Neural progenitor cell (in vitro differentiated cells): ENCODE measurements at regions not wholly inside any gene's neighbourhood (a gene's known extent, or its start where the extent isn't known, plus 50 kb on each side); places are given as distances from the start of the nearest gene placed in this dataset.
A peak's percentile ranks its signal among the peaks of the same experiment; 100 is the strongest.

ENCODE experiments used
- DNase-seq: peaks from one replicate; pipeline ENCODE4 v3.0.0-alpha.2; 2016; ENCODE audit warnings: low spot score
- H2AFZ ChIP-seq: fragments of 200-600 bp; sonication (generic); replicated peaks from 2 replicates; pipeline ENCODE4 v1.6.1; 2016; ENCODE audit warnings: antibody characterized with exemption
- H3F3A ChIP-seq: fragments of 200-600 bp; sonication (generic); 2 replicates; pipeline ENCODE4 v1.6.1; 2016; ENCODE audit warnings: antibody characterized with exemption, low read depth
- H3K27ac ChIP-seq: fragments of 200-600 bp; sonication (generic); 2 replicates; pipeline ENCODE4 v1.5.1; 2016; ENCODE audit warnings: mild to moderate bottlenecking
- H3K27me3 ChIP-seq: fragments of 200-600 bp; sonication (generic); 2 replicates; pipeline ENCODE4 v1.6.1; 2016; ENCODE audit warnings: mild to moderate bottlenecking, moderate library complexity
- H3K36me3 ChIP-seq: fragments of 200-600 bp; sonication (generic); 2 replicates; pipeline ENCODE4 v1.5.1; 2016
- H3K4me1 ChIP-seq: fragments of 200-600 bp; sonication (generic); 2 replicates; pipeline ENCODE4 v1.6.1; 2016; ENCODE audit warnings: mixed run types
- H3K4me2 ChIP-seq: fragments of 200-600 bp; sonication (generic); 2 replicates; pipeline ENCODE4 v1.6.1; 2016
- H3K4me3 ChIP-seq: fragments of 200-600 bp; sonication (generic); 2 replicates; pipeline ENCODE4 v1.5.1; 2016
- H3K79me2 ChIP-seq: fragments of 200-600 bp; sonication (generic); 2 replicates; pipeline ENCODE4 v1.6.1; 2016; ENCODE audit warnings: low read depth
- H3K9ac ChIP-seq: fragments of 200-600 bp; sonication (generic); 2 replicates; pipeline ENCODE4 v1.6.1; 2016
- H3K9me3 ChIP-seq: fragments of 200-600 bp; sonication (generic); 2 replicates; pipeline ENCODE4 v1.5.1; 2016; ENCODE audit warnings: low read depth
- H4K20me1 ChIP-seq: fragments of 200-600 bp; sonication (generic); 2 replicates; pipeline ENCODE4 v1.6.1; 2016; ENCODE audit warnings: low read depth
- H3K27ac Mint-ChIP-seq: 3 replicates; pipeline ENCODE4 v1.8.0; 2021; ENCODE audit warnings: mixed read lengths
- H3K27me3 Mint-ChIP-seq: 2 replicates; pipeline ENCODE4 v1.8.0; 2022; ENCODE audit warnings: low read depth, mild to moderate bottlenecking, inconsistent platforms, moderate library complexity, mixed read lengths; ENCODE audit not compliant: insufficient read depth
- H3K36me3 Mint-ChIP-seq: 3 replicates; pipeline ENCODE4 v1.8.0; 2021; ENCODE audit warnings: mixed read lengths
- H3K4me1 Mint-ChIP-seq: 3 replicates; pipeline ENCODE4 v1.8.0; 2021; ENCODE audit warnings: mixed read lengths
- H3K4me3 Mint-ChIP-seq: 3 replicates; pipeline ENCODE4 v1.8.0; 2021; ENCODE audit warnings: mild to moderate bottlenecking, moderate library complexity, mixed read lengths
- H3K9me3 Mint-ChIP-seq: 3 replicates; pipeline ENCODE4 v1.8.0; 2020; ENCODE audit warnings: mixed read lengths
- EZH2 ChIP-seq: fragments of 200-600 bp; sonication (generic); IDR thresholded peaks from 2 replicates; pipeline ENCODE4 v1.6.1; 2017; ENCODE audit warnings: antibody characterized with exemption, mild to moderate bottlenecking, moderate library complexity
- EZH2phosphoT487 ChIP-seq: fragments of 200-600 bp; sonication (generic); IDR thresholded peaks from 2 replicates; pipeline ENCODE4 v1.6.1; 2017; ENCODE audit warnings: antibody characterized with exemption
- TF ChIP-seq, protein P1 (sequence below): fragments of 200-600 bp; sonication (generic); IDR thresholded peaks from 2 replicates; pipeline ENCODE4 v1.5.1; 2017; ENCODE audit warnings: antibody characterized with exemption, mild to moderate bottlenecking

DNA sequence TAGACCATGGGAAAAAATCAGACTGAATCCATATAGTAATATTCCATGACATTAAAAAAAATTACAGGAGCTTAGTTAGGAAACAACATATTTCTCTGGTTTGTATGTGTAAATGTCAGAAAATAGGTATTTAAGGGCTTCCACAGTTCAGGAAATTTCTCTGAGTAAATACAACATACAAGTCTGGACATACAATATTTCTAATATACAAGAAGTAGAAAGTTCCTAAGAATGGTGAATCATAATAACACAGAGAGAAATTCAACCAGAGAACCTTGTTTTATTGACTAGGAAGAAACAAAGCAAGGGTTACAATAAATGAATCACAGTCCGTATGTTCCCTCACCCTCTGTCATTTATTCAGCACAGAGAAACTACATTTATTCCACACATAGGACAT lies 532.7 kb upstream of the FAT3 start:
- H3K9me3 ChIP-seq: no peaks in the 10 kb centered on the region
- DNase-seq: no peak

DNA sequence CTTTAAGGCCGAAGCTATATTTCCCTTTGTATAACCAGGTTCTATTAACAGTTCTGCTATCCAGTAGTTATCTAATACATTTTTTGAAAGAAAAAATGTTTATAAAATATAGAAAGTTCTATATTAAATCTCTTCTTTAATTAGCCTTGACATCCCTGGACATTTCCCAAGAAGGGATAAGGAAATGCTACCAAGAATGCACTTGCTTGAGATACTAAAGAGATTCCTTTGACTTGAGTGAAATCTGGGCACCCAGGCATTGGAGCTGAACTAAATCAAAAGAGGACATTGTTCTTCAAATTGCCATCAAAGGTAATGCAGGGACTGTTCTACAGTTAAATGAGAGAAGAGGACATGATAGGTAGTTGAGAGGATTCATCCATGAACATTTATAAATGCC lies 535.9 kb upstream of the FAT3 start:
- H3K36me3 Mint-ChIP-seq: no peaks in the 10 kb centered on the region
- H3K4me1 ChIP-seq: no peaks in the 10 kb centered on the region
- no peaks in the 10 kb centered on the region for H3K4me1 Mint-ChIP-seq
- no peak for DNase-seq
- H3K9me3 ChIP-seq: no peaks in the 10 kb centered on the region
- H4K20me1 ChIP-seq: no peaks in the 10 kb centered on the region
- no peak overlapping the region for H3K27ac Mint-ChIP-seq
- no peaks in the 10 kb centered on the region for H3F3A ChIP-seq
- H3K27me3 ChIP-seq: no peaks in the 10 kb centered on the region
- H3K79me2 ChIP-seq: no peaks in the 10 kb centered on the region
- H3K9me3 Mint-ChIP-seq: no peaks in the 10 kb centered on the region
- H3K9ac ChIP-seq: no peak overlapping the region
- no peak overlapping the region for H3K4me2 ChIP-seq
- H3K27me3 Mint-ChIP-seq: no peaks in the 10 kb centered on the region
- no peak overlapping the region for H3K4me3 Mint-ChIP-seq
- H3K27ac ChIP-seq: no peak overlapping the region
- no peaks in the 10 kb centered on the region for H3K36me3 ChIP-seq
- H2AFZ ChIP-seq: no peak overlapping the region
- TF ChIP-seq EZH2phosphoT487 (no peak), EZH2 (no peak)
- TF ChIP-seq, protein P1, sequence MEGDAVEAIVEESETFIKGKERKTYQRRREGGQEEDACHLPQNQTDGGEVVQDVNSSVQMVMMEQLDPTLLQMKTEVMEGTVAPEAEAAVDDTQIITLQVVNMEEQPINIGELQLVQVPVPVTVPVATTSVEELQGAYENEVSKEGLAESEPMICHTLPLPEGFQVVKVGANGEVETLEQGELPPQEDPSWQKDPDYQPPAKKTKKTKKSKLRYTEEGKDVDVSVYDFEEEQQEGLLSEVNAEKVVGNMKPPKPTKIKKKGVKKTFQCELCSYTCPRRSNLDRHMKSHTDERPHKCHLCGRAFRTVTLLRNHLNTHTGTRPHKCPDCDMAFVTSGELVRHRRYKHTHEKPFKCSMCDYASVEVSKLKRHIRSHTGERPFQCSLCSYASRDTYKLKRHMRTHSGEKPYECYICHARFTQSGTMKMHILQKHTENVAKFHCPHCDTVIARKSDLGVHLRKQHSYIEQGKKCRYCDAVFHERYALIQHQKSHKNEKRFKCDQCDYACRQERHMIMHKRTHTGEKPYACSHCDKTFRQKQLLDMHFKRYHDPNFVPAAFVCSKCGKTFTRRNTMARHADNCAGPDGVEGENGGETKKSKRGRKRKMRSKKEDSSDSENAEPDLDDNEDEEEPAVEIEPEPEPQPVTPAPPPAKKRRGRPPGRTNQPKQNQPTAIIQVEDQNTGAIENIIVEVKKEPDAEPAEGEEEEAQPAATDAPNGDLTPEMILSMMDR: no peak
- H3K4me3 ChIP-seq: no peak overlapping the region

More for the DNA sequence above, 532.7 kb upstream of the FAT3 start:
- Mint-ChIP-seq H3K9me3 (no peaks in the 10 kb centered on the region), H3K4me1 (no peaks in the 10 kb centered on the region), H3K27ac (no peak overlapping the region), H3K27me3 (no peaks in the 10 kb centered on the region), H3K36me3 (no peaks in the 10 kb centered on the region), H3K4me3 (no peak overlapping the region)
- H3K9ac ChIP-seq: no peak overlapping the region
- no peak overlapping the region for H2AFZ ChIP-seq
- H3K79me2 ChIP-seq: no peaks in the 10 kb centered on the region
- no peaks in the 10 kb centered on the region for H3F3A ChIP-seq
- no peak overlapping the region for H3K27ac ChIP-seq
- H3K4me1 ChIP-seq: no peaks in the 10 kb centered on the region
- no peak overlapping the region for H3K4me2 ChIP-seq
- H4K20me1 ChIP-seq: no peaks in the 10 kb centered on the region
- H3K4me3 ChIP-seq: no peak overlapping the region
- TF ChIP-seq EZH2phosphoT487 (no peak), EZH2 (no peak)
- TF ChIP-seq, protein P1: no peak
- no peaks in the 10 kb centered on the region for H3K27me3 ChIP-seq
- H3K36me3 ChIP-seq: no peaks in the 10 kb centered on the region

DNA sequence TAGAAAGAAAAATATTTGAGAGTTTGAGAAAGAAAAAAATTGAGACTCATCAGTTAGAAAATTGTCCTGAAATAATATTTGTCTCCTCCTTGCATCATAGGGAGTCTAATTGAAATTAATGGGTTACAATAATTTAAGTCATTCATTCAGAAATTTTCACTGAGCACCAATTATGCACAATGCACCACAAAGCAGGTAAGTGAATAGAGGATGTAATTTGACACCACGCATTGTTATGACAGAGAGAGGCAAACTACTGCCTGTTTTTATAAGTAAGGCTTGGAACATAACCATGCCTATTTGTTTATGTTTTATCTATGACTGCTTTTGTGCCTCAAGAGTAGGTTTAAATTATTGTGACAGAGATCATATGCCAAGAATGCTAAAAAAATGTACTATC lies 537.9 kb upstream of the FAT3 start:
- no peaks in the 10 kb centered on the region for H3K27me3 Mint-ChIP-seq

More for the DNA sequence above, 537.9 kb upstream of the FAT3 start:
- Mint-ChIP-seq H3K9me3 (no peaks in the 10 kb centered on the region), H3K36me3 (no peaks in the 10 kb centered on the region), H3K4me1 (no peaks in the 10 kb centered on the region), H3K4me3 (no peak overlapping the region), H3K27ac (no peak overlapping the region)
- Histone ChIP-seq H3K4me2 (no peak overlapping the region), H4K20me1 (no peaks in the 10 kb centered on the region), H2AFZ (no peak overlapping the region), H3K36me3 (no peaks in the 10 kb centered on the region), H3K9ac (no peak overlapping the region), H3K27ac (no peak overlapping the region), H3K9me3 (no peaks in the 10 kb centered on the region), H3K4me3 (no peak overlapping the region), H3F3A (no peaks in the 10 kb centered on the region), H3K79me2 (no peaks in the 10 kb centered on the region), H3K27me3 (no peaks in the 10 kb centered on the region), H3K4me1 (no peaks in the 10 kb centered on the region)
- DNase-seq: peak; percentile 9
- TF ChIP-seq, protein P1: no peak
- TF ChIP-seq EZH2 (no peak), EZH2phosphoT487 (no peak)
